ENCODE measurements at regions not wholly inside any gene's neighbourhood (a gene's known extent, or its start where the extent isn't known, plus 50 kb on each side); places are given as distances from the start of the nearest gene placed in this dataset.

DNA sequence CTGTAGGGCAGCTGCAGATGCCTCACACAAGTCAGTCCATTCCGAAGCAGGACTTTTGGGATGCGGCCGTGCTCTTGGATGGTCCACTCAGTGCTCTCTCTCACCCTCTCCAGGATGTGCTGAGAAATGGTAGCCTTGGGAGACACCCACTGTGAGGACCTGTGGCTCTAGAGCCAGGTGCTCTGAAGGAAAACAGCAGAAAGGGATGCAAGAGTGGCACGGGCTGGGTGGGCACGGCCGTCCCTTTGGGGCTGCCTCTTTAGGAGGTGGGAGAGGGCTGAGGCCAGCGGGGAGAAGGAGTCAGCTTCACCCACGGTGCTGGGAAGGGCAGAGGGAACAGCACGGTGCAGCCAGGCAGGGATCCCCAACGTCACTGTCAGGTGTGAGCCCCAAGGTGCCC, 106.1 kb downstream of the RIPK4 start:
- no peak for FAIRE-seq
- DNase-seq (ENCODE audit: insufficient read length, low spot score): no peak
- TF ChIP-seq, protein P1, sequence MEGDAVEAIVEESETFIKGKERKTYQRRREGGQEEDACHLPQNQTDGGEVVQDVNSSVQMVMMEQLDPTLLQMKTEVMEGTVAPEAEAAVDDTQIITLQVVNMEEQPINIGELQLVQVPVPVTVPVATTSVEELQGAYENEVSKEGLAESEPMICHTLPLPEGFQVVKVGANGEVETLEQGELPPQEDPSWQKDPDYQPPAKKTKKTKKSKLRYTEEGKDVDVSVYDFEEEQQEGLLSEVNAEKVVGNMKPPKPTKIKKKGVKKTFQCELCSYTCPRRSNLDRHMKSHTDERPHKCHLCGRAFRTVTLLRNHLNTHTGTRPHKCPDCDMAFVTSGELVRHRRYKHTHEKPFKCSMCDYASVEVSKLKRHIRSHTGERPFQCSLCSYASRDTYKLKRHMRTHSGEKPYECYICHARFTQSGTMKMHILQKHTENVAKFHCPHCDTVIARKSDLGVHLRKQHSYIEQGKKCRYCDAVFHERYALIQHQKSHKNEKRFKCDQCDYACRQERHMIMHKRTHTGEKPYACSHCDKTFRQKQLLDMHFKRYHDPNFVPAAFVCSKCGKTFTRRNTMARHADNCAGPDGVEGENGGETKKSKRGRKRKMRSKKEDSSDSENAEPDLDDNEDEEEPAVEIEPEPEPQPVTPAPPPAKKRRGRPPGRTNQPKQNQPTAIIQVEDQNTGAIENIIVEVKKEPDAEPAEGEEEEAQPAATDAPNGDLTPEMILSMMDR (IDR thresholded peaks at IDR 0.05; ENCODE audit: insufficient read depth, missing control alignments): no peak

DNA sequence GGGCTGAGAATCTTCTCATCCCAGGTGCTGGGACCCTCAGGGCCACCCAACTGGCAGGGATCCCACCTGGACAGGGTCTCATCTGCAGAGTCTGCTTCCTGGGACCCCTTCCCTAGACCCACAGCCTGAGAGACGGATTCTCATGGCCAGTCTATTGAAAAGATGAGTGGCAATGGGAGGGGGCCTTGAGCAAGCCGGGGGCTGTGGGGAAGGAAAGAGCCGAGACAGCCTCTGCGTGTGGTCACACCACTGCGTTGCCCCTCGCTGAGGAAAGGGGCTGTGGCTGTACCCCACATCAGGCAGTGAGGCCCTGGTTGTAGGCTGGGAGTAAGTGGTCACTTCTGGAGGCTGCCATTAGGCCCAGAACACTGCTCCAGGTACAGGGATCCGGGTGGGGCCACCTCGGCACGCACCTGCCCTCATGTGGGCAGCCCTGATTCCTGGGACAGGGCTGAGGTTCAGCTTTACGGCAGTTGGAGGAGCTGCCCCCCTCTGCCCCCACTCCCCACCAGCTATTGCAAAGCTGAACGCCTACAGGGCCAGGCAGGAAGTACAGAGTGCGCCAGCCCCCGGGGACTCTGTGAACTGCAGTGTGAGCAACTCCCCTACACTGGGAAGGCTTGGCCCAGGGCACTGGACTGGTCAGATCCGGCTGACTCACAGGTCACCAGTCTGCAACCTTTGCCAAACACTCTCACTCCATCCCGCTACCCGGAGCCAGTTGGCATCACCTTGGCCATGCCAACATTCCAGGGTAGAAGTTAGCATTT, 106.9 kb downstream of the RIPK4 start:
- DNase-seq (ENCODE audit: insufficient read length, low spot score) (no peak), FAIRE-seq (no peak)
- TF ChIP-seq, protein P1 (IDR thresholded peaks at IDR 0.05; ENCODE audit: insufficient read depth, missing control alignments): no peak

DNA sequence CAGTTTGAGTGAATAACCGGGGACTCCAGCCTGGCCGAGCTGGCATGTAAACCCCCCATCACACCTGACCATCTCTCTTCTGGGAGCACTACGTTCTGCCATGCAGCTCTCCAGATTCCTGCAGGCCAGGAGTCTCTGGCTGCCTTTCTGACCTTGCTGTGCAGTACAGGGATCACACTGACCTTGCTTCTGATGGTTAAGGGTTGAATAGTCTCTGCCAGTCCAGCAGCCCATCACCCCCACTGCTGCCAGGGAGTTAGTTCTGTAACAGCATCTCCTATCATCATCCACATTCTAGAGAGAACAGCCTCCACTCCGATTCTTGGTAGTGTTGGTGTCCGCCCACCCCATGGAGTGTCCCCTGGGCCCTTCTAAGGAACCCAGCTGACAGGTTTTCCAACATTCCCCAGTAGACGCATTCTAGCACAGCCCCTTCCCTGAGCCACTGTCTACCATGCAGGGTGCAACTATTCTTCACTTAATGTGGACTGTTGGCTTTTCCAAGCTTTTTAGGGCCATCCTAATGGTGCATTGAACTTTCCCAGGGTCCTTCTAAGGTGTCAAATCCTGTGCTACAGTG, 109.8 kb downstream of the RIPK4 start:
- DNase-seq (ENCODE audit: insufficient read length, low spot score): no peak
- FAIRE-seq: no peak
- TF ChIP-seq, protein P1 (IDR thresholded peaks at IDR 0.05; ENCODE audit: insufficient read depth, missing control alignments): no peak

DNA sequence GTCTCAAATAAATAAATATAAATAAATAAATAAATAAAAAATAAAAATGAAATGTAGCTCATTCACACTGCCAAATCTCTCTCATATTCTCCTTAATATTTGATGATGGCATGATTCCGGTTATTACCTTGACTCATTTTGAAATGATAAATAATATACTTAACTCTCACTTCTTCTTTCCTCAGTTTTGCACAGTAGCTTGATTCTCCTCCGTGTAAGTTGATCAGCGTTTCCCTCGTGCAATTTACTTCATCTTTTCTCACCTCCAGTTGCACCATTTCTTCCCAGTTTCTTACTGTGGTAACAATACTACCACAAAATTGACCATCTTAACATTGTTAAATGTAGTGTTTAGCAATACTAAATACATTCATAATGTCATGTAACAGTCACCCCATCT, 111.6 kb downstream of the RIPK4 start:
- no peak for FAIRE-seq
- TF ChIP-seq, protein P1 (IDR thresholded peaks at IDR 0.05; ENCODE audit: insufficient read depth, missing control alignments): no peak
- DNase-seq (ENCODE audit: insufficient read length, low spot score): no peak

GRCh38 chr21:41653954-41654491, 112.8 kb downstream of the RIPK4 start:
- TF ChIP-seq, protein P1 (IDR thresholded peaks at IDR 0.05; ENCODE audit: insufficient read depth, missing control alignments): no peak
- FAIRE-seq: no peak
- no peak for DNase-seq (ENCODE audit: insufficient read length, low spot score)

DNA sequence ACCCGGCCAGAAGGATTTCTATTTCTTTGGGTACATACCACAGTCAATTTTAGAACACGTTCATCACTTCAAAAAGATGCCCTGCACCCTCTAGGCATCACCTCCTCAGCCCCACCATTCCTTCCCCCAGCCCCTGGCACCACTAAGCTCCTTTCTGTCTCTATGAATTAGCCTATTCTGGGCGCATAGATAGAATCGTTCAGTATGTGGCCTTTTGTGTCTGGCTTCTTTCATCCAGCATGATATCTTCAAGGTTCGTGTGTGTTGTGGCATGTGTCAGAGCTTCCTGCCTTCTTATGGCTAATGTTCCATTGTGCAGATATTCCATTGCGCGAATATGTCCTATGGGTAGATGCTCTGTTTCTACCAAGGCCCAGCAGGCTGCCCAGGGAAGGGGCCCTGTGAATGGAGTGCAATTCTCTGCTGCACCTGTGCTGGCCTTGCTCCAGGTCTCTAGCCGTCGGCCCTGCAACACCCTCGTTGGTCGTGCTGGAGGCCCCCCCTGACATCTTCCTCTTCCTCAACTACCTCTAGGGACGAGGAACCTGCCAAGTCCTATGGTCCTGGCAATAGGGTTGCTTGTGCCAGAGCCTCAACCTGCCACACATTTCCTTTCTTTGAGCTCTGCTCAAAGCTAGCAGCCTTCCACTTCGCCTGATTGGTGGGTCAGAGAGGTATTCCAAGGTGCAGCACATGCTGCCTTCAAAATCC, 113.5 kb downstream of the RIPK4 start:
- FAIRE-seq (no peak), DNase-seq (ENCODE audit: insufficient read length, low spot score) (no peak)
- TF ChIP-seq, protein P1 (IDR thresholded peaks at IDR 0.05; ENCODE audit: insufficient read depth, missing control alignments): no peak

Measured in D721Med (cell line).